Body of pancreas (tissue), 4 donors: ENCODE measurements at regions not wholly inside any gene's neighbourhood (a gene's known extent, or its start where the extent isn't known, plus 50 kb on each side); places are given as distances from the start of the nearest gene placed in this dataset.

Experiments used
- ATAC-seq: fragments of 150-250 bp; one replicate; pipeline ENCODE4 v1.9.1; 2016
- DNase-seq, 4 donors: peaks; one replicate each; pipeline ENCODE4 v3.0.0-alpha.2; 2019
- H3K27ac ChIP-seq, 4 donors: fragments of 200-600 bp; sonication (generic); 1 replicate in 3 of 4; 2 replicates in 1 of 4; pipeline versions ENCODE4 v1.5.1 to v1.6.1; 2016 to 2019; ENCODE audit warnings: mild to moderate bottlenecking in 1 of 4, mixed read lengths in 1 of 4, moderate library complexity in 1 of 4
- H3K27me3 ChIP-seq, 2 donors: fragments of 200-600 bp; sonication (generic); one replicate each; pipeline ENCODE4 v1.6.0; 2016; ENCODE audit warnings: mild to moderate bottlenecking in 1 of 2
- H3K36me3 ChIP-seq, 2 donors: fragments of 200-600 bp; sonication (generic); replicated peaks in 1 of 2; 2 replicates each; pipeline ENCODE4 v1.5.1; 2016; ENCODE audit warnings: low read depth in 2 of 2; ENCODE audit not compliant: insufficient read depth in 1 of 2
- H3K4me1 ChIP-seq: fragments of 200-600 bp; sonication (generic); one replicate; pipeline ENCODE4 v1.6.0; 2016
- H3K4me3 ChIP-seq, 2 donors: fragments of 200-600 bp; sonication (generic); 1 replicate in 1 of 2; 2 replicates in 1 of 2; pipeline ENCODE4 v1.5.1; 2016 to 2019
- H3K9me3 ChIP-seq, 3 donors: fragments of 200-600 bp; sonication (generic); 1 replicate in 2 of 3; 2 replicates in 1 of 3; pipeline ENCODE4 v1.5.1; 2016
- CTCF ChIP-seq, 7 experiments: fragments of 450-650 bp in 4 of 7; fragments of 200-600 bp in 3 of 7; sonication (generic) in 3 of 7; IDR thresholded peaks; one replicate each; pipeline ENCODE4 v1.5.1; 2016 to 2019; ENCODE audit warnings: antibody characterized with exemption in 7 of 7
- POLR2A ChIP-seq, 3 donors: fragments of 450-650 bp; IDR thresholded peaks; one replicate each; pipeline ENCODE4 v1.6.1; 2016; ENCODE audit warnings: antibody characterized with exemption in 3 of 3, mild to moderate bottlenecking in 2 of 3
- WGBS, 2 donors: methylation state at CpG; one replicate each; pipeline ENCODE4 v1.1.5; 2017; 5-methylcytosine and 5-hydroxymethylcytosine counted together
- intact Hi-C: fragments of 100-400 bp; cut with DNase I; formaldehyde crosslinking; loops from one replicate; pipeline ENCODE4 v1.15.1; 2023

DNA sequence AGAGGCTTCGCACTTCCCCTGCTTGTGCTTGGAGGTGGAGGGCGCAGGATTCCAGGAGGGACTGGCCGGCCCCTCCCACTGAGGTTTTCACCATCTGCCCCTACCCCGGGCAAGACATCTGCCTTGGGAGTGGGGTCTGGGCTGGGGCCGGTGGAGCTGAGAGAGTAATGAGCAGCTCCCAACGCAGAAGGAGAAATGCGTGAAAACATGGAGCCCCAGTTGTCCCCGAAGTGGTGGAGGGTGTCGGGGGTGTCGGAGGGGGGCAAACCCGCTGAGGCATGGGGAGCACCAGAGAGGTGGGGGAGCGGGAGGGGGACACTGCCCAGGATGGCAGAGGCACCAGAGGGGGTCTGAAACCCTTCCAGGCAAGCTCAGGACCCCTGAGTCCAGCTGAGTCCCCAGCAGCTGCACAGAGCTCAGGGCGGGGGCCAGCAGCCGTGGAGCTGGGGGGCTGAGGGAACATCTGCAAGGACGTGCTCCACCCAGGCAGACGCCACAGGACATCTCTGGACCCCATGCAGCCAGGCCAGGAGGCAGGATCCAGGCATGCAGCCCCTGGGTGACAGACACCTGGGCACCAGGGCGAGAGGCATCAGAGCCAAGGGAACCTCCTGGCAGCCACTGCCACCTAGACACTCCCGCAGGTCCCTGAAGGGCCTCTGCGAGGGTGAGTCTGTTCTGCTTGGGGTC is 110.6 kb downstream of the SIK1 start:
- peaks cover 5% of the 10 kb centered on the region for H3K4me1 ChIP-seq
- no peak for DNase-seq
- H3K27me3 ChIP-seq, result no peaks in the 10 kb centered on the region
- H3K4me3 ChIP-seq, result no peak overlapping the region
- intact Hi-C loops, result no loop called here
- no peaks in the 10 kb centered on the region for H3K9me3 ChIP-seq
- no peaks in the 10 kb centered on the region for H3K36me3 ChIP-seq
- no peak for TF ChIP-seq CTCF (IDR thresholded peaks at IDR 0.05)
- no peak for TF ChIP-seq POLR2A (IDR thresholded peaks at IDR 0.05)
- no peak for ATAC-seq
- H3K27ac ChIP-seq, result no peak overlapping the region
- WGBS, 2 donors, result 83 to 85% methylated on average over 12 to 15 of the region's 19 CpGs

- 62 to 67% methylated on average over 27 of the region's 27 CpGs for WGBS, 2 donors
- intact Hi-C loops, result no loop called here
- Histone ChIP-seq H3K27me3 (no peaks in the 10 kb centered on the region), H3K9me3 (no peaks in the 10 kb centered on the region), H3K27ac (no peak overlapping the region), H3K4me1 (peaks cover 11% of the 10 kb centered on the region), H3K4me3 (no peak overlapping the region), H3K36me3 (no peaks in the 10 kb centered on the region)
- ATAC-seq (no peak), DNase-seq (no peak)
- TF ChIP-seq CTCF (IDR thresholded peaks at IDR 0.05) (no peak), POLR2A (IDR thresholded peaks at IDR 0.05) (no peak)
Measured at GRCh38 chr21:43315244-43316137, 111.4 kb downstream of the SIK1 start.

DNA sequence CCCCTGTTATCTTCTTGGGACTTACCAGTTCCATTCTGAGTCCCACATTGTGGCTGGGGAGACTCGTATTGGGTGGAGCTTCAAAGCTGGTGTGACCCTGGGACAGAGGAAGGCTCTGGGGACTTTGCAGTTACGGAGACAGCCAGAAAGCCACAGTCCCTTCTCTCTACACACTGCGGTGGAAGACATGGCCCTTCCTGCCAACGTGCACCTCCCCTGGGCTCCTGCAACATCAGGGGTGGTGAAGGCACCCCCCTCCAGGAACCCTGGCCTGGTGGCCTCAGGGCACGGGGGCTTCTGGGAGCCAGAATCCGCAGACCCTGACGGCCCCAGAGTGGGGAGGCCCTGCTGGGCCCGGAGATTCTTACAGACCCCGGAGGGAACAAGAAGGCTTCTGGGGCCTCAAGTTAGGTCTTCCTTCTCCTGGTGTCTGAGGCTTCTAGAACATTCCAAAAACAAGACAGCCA is 113.0 kb downstream of the SIK1 start:
- DNase-seq (no peak), ATAC-seq (no peak)
- H3K27me3 ChIP-seq, result no peaks in the 10 kb centered on the region
- TF ChIP-seq CTCF (IDR thresholded peaks at IDR 0.05) (no peak), POLR2A (IDR thresholded peaks at IDR 0.05) (no peak)
- no peak overlapping the region for H3K27ac ChIP-seq
- no peaks in the 10 kb centered on the region for H3K36me3 ChIP-seq
- no peak overlapping the region for H3K4me3 ChIP-seq
- intact Hi-C loops, result no loop called here
- no peaks in the 10 kb centered on the region for H3K9me3 ChIP-seq
- peaks cover 11% of the 10 kb centered on the region for H3K4me1 ChIP-seq
- WGBS, 2 donors, result 85 to 91% methylated on average over 6 to 9 of the region's 9 CpGs

GRCh38 chr21:43313221-43313938 is 113.6 kb downstream of the SIK1 start:
- intact Hi-C loops, result no loop called here
- DNase-seq, result no peak
- Histone ChIP-seq H3K4me3 (no peak overlapping the region), H3K27me3 (no peaks in the 10 kb centered on the region), H3K9me3 (no peaks in the 10 kb centered on the region), H3K27ac (no peak overlapping the region), H3K36me3 (no peaks in the 10 kb centered on the region), H3K4me1 (peaks cover 11% of the 10 kb centered on the region)
- TF ChIP-seq CTCF (IDR thresholded peaks at IDR 0.05) (no peak), POLR2A (IDR thresholded peaks at IDR 0.05) (no peak)
- WGBS, 2 donors, result 87 to 90% methylated on average over 18 to 20 of the region's 20 CpGs
- ATAC-seq, result no peak
